Urinary bladder (tissue), 3 donors: ENCODE measurements at regions not wholly inside any gene's neighbourhood (a gene's known extent, or its start where the extent isn't known, plus 50 kb on each side); places are given as distances from the start of the nearest gene placed in this dataset.

Source experiments
- DNase-seq: peaks from one replicate; pipeline ENCODE4 v3.0.0-alpha.2; 2015; ENCODE audit errors: extremely low spot score
- H3K27ac ChIP-seq: one replicate; pipeline ENCODE4 v1.5.1; 2013; ENCODE audit warnings: low read depth, mild to moderate bottlenecking, moderate library complexity
- H3K36me3 ChIP-seq: one replicate; pipeline ENCODE4 v1.6.1; 2013; ENCODE audit warnings: mild to moderate bottlenecking, moderate library complexity; ENCODE audit not compliant: insufficient read depth
- H3K4me1 ChIP-seq: one replicate; pipeline ENCODE4 v1.6.1; 2013; ENCODE audit warnings: mild to moderate bottlenecking, moderate library complexity; ENCODE audit not compliant: insufficient read depth
- H3K4me3 ChIP-seq: one replicate; pipeline ENCODE4 v1.5.1; 2013; ENCODE audit warnings: low read depth, low read length
- WGBS: extraction: QIAGEN DNeasy Blood & Tissue Kit; methylation state at CpG from one replicate; pipeline ENCODE4 v1.1.7; 2013; 5-methylcytosine and 5-hydroxymethylcytosine counted together
- donor health status: healthy with polysubstance abuse.
- donor health status: healthy.

GRCh38 chr1:88451856-88452255 lies 232.2 kb upstream of the PKN2 start:
- no peak for DNase-seq
- H3K4me3 ChIP-seq, result no peak overlapping the region
- H3K27ac ChIP-seq, result no peak overlapping the region
- H3K36me3 ChIP-seq, result no peaks in the 10 kb centered on the region
- no peaks in the 10 kb centered on the region for H3K4me1 ChIP-seq

DNA sequence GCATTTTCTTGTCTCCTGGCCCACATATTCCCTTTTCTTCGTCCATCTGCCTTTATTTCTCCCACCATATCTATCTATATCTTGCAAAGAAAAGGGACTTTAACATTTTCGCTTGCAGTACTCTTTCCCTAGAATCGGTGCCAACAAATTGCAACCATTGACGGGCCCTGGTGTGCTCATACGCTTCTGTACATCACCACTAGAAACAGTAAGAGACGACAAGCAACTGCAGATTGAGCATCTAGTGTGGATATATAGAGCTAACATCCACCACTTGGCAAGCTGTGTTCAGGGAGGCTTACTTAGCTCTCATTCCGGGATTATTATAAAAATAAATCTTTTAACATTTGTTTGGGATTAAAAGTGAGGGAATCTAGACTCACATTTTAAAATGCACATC lies 230.8 kb upstream of the PKN2 start:
- Histone ChIP-seq H3K36me3 (no peaks in the 10 kb centered on the region), H3K27ac (no peak overlapping the region), H3K4me3 (no peak overlapping the region), H3K4me1 (no peaks in the 10 kb centered on the region)
- WGBS, result 73% methylated on average over 7 of the region's 7 CpGs
- DNase-seq, result no peak

GRCh38 chr1:88454781-88455180 lies 229.3 kb upstream of the PKN2 start:
- 79% methylated on average over 4 of the region's 4 CpGs for WGBS
- H3K4me1 ChIP-seq, result no peaks in the 10 kb centered on the region
- no peaks in the 10 kb centered on the region for H3K36me3 ChIP-seq

DNA sequence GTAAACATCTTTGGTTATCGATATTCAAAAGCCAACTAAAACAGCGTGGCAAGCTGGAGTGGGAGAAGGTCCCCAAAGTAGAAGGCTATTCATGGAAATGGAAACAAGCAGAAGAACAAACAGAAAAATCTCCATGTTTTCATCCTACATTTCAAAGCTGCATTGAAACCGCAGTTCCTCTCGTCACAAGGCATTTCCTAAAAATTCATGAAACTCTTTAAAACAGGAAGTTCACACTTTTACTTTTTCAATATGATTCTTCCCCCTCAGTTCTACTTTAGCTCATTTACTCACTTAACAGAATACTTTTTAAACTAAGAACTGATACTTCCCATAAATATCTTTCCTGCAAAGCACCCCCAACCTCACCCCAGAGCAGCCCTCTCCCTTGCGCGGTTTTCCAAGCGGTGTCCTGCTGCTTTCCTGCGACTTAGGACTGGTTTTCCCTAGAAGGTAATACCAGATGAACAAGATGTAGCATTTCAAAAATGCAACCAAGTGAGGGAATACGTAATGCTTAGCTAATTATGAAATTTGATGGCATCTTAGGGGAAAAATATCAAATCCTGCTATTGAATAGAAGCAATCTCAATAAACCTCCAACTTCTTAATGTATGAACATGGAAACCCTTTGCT lies 228.3 kb upstream of the PKN2 start:
- no peaks in the 10 kb centered on the region for H3K36me3 ChIP-seq
- 80% methylated on average over 9 of the region's 9 CpGs for WGBS
- no peak for DNase-seq

More at GRCh38 chr1:88454781-88455180, 229.3 kb upstream of the PKN2 start:
- DNase-seq, result no peak
- Histone ChIP-seq H3K4me3 (no peak overlapping the region), H3K27ac (no peak overlapping the region)

DNA sequence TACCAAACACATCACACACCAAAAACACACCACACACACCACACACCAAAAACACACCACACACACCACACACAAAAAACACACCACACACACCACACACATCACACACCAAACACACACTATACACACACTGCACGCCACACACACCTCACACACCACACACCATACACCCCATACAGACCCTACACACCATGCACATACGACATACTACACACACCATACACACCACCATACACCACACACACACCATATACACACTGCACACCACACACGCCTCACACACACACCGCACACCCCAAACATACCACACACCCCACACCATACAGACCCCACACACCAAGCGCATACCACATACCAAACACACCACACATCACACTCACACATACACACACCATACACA lies 226.9 kb upstream of the PKN2 start:
- Histone ChIP-seq H3K4me1 (no peaks in the 10 kb centered on the region), H3K36me3 (no peaks in the 10 kb centered on the region), H3K4me3 (no peak overlapping the region), H3K27ac (no peak overlapping the region)
- no peak for DNase-seq
- WGBS, result 96% methylated on average over 5 of the region's 5 CpGs

More for the DNA sequence above, 228.3 kb upstream of the PKN2 start:
- Histone ChIP-seq H3K27ac (no peak overlapping the region), H3K4me3 (no peak overlapping the region), H3K4me1 (no peaks in the 10 kb centered on the region)

- Histone ChIP-seq H3K27ac (no peak overlapping the region), H3K4me3 (no peak overlapping the region), H3K4me1 (no peaks in the 10 kb centered on the region), H3K36me3 (no peaks in the 10 kb centered on the region)
- 85% methylated on average over 2 of the region's 2 CpGs for WGBS
- no peak for DNase-seq
These were observed 223.1 kb upstream of the PKN2 start for GRCh38 chr1:88461007-88461406.

GRCh38 chr1:88462096-88462487 lies 222.0 kb upstream of the PKN2 start:
- DNase-seq, result no peak
- no peak overlapping the region for H3K27ac ChIP-seq
- WGBS, result 32% methylated on average over 6 of the region's 6 CpGs
- H3K4me3 ChIP-seq, result peak overlapping the region; percentile 52
- H3K36me3 ChIP-seq, result no peaks in the 10 kb centered on the region
- H3K4me1 ChIP-seq, result no peaks in the 10 kb centered on the region

GRCh38 chr1:88462488-88463261 lies 221.4 kb upstream of the PKN2 start:
- DNase-seq, result no peak

GRCh38 chr1:88463401-88463985 lies 220.6 kb upstream of the PKN2 start:
- no peak for DNase-seq
- Histone ChIP-seq H3K27ac (no peak overlapping the region), H3K4me1 (no peaks in the 10 kb centered on the region), H3K4me3 (no peak overlapping the region), H3K36me3 (no peaks in the 10 kb centered on the region)
- WGBS, result 51% methylated on average over 7 of the region's 7 CpGs

More at GRCh38 chr1:88462488-88463261, 221.4 kb upstream of the PKN2 start:
- peak overlapping the region; percentile 52 for H3K4me3 ChIP-seq
- H3K36me3 ChIP-seq, result no peaks in the 10 kb centered on the region
- no peaks in the 10 kb centered on the region for H3K4me1 ChIP-seq
- 2% methylated on average over 69 of the region's 69 CpGs for WGBS
- H3K27ac ChIP-seq, result peak overlapping the region; percentile 27

- no peaks in the 10 kb centered on the region for H3K36me3 ChIP-seq
- no peak overlapping the region for H3K4me3 ChIP-seq
- 82% methylated on average over 4 of the region's 4 CpGs for WGBS
- DNase-seq, result no peak
- no peak overlapping the region for H3K27ac ChIP-seq
- H3K4me1 ChIP-seq, result no peaks in the 10 kb centered on the region
These were observed 218.1 kb upstream of the PKN2 start for GRCh38 chr1:88466011-88466410.

DNA sequence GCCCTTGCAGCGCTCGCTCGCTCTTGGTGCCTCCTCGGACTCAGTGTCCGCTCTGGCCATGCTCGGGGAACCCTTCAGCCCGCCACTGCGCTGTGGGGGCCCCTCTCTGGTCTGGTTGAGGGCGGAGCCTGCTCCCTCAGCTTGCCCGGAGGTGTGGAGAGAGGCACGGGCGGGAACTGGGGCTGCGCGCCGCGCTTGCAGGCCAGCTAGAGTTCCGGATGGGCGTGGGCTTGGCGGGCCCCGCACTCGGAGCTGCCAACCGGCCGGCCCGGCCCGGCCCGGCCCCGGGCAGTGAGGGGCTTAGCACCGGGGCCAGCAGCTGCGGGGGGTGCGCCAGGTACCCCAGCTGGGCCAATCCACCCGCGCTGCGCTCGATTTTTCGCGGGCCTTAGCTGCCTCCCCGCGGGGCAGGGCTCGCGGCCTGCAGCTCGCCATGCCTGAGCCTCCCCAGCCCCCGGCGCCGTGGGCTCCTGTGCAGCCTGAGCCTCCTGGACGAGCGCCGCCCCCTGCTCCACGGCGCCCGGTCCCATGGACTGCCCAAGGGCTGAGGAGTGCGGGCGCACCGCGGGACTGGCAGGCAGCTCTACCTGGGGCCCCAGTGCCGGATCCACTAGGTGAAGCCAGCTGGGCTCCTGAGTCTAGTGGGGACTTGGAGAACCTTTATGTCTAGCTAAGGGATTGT lies 217.0 kb upstream of the PKN2 start:
- no peak overlapping the region for H3K4me3 ChIP-seq
- H3K27ac ChIP-seq, result no peak overlapping the region
- 96% methylated on average over 55 of the region's 55 CpGs for WGBS
- H3K36me3 ChIP-seq, result no peaks in the 10 kb centered on the region
- DNase-seq, result no peak
- no peaks in the 10 kb centered on the region for H3K4me1 ChIP-seq

DNA sequence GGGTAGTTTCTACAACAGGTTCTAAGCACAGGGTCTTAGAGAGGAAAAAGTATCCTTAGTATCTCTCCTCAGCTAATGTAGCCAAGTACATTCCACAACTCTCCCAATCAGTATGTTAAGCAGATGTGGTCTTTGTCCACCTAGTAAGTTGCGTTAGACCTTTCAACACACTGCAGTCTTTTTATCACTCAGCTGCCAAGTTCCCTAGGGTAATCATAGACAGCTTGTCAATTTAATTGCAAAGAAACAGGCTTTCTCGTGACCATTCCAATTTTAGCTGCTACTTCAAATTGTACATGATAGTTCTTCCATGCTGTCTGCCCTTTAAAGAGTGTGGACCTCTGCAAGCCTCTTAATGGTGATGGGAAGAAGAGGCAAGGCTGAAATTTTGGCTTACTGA lies 211.8 kb upstream of the PKN2 start:
- 48% methylated on average over 2 of the region's 2 CpGs for WGBS
- no peak overlapping the region for H3K27ac ChIP-seq
- no peak for DNase-seq
- H3K4me1 ChIP-seq, result no peaks in the 10 kb centered on the region
- no peak overlapping the region for H3K4me3 ChIP-seq
- H3K36me3 ChIP-seq, result no peaks in the 10 kb centered on the region

GRCh38 chr1:88472714-88473113 lies 211.4 kb upstream of the PKN2 start:
- no peak for DNase-seq
- H3K4me1 ChIP-seq, result no peaks in the 10 kb centered on the region
- no peak overlapping the region for H3K27ac ChIP-seq
- H3K4me3 ChIP-seq, result no peak overlapping the region
- no peaks in the 10 kb centered on the region for H3K36me3 ChIP-seq
- WGBS, result 74% methylated on average over 1 of the region's 1 CpG
